HCT116 (cell line): ENCODE measurements at regions not wholly inside any gene's neighbourhood (a gene's known extent, or its start where the extent isn't known, plus 50 kb on each side); places are given as distances from the start of the nearest gene placed in this dataset.

Source experiments
- ATAC-seq: fragments of 200-7000 bp; cut with Tn5 transposase; 2 replicates; pipeline ENCODE4 v1.9.1; 2020; ENCODE audit warnings: mild to moderate bottlenecking, moderate library complexity
- BruUV-seq: library from RNA; stranded (reverse); fragments of 400-500 nt; replicated peaks from 2 replicates; lab custom pipeline; 2021; lab: Mats Ljungman, UMichigan
- CTCF ChIA-PET: fragments of 300-600 bp; sonication (Branson Sonifier 250); formaldehyde crosslinking; loops from one replicate; lab custom pipeline; 2021; ENCODE audit warnings: antibody characterized with exemption; lab: Charles Lee
- POLR2A ChIA-PET: fragments of 300-600, 350-600 bp; sonication (Branson Sonifier 250); formaldehyde crosslinking; loops from one replicate; lab custom pipeline; 2021; ENCODE audit warnings: antibody characterized with exemption; lab: Charles Lee
- RAD21 ChIA-PET, 2 experiments: fragments of 300-600 bp; sonication (Branson Sonifier 250); formaldehyde crosslinking; loops; one replicate each; lab custom pipeline; 2023; ENCODE audit warnings: low total read pairs in 2 of 2; ENCODE audit not compliant: uncharacterized antibody in 2 of 2, unreplicated experiment in 2 of 2, low non-redundant PET in 1 of 2; lab: Charles Lee
- DNase-seq: peaks from one replicate; pipeline ENCODE4 v3.0.0-alpha.2; 2010; ENCODE audit warnings: low read depth, low spot score
- H2AFZ ChIP-seq: fragments of 200-600 bp; shearing (Covaris generic), sonication (generic); 2 replicates; pipeline ENCODE4 v1.6.1; 2017; ENCODE audit warnings: low read depth, mixed run types, mixed read lengths, antibody characterized with exemption, low read length; ENCODE audit not compliant: poor library complexity, severe bottlenecking
- H3K27ac ChIP-seq: 2 replicates; pipeline ENCODE4 v1.5.1; 2012; ENCODE audit warnings: low read depth, low read length
- H3K27me3 ChIP-seq: fragments of 200-600 bp; sonication (generic); 2 replicates; pipeline ENCODE4 v1.6.1; 2016; ENCODE audit warnings: mixed run types, low read length, mixed read lengths; ENCODE audit not compliant: insufficient read depth
- H3K36me3 ChIP-seq, 2 experiments: fragments of 200-500 bp in 1 of 2; fragments of 200-600 bp in 1 of 2; sonication (Bioruptor generic) in 1 of 2; sonication (generic) in 1 of 2; 2 replicates each; pipeline versions ENCODE4 v1.5.1 to v1.6.1; 2014 to 2016; ENCODE audit warnings: low read length in 2 of 2, inconsistent platforms in 1 of 2, mixed read lengths in 1 of 2, mixed run types in 1 of 2; ENCODE audit not compliant: insufficient read depth in 2 of 2, control insufficient read depth in 1 of 2
- H3K4me1 ChIP-seq, 2 experiments: fragments of 200-600 bp in 1 of 2; sonication (generic) in 1 of 2; 2 replicates each; pipeline versions ENCODE4 v1.5.1 to v1.6.1; 2012 to 2017; ENCODE audit warnings: low read length in 2 of 2, inconsistent platforms in 1 of 2, mild to moderate bottlenecking in 1 of 2, mixed read lengths in 1 of 2, mixed run types in 1 of 2, moderate library complexity in 1 of 2; ENCODE audit not compliant: insufficient read depth in 2 of 2, control insufficient read depth in 1 of 2
- H3K4me2 ChIP-seq: fragments of 200-600 bp; sonication (generic); 2 replicates; pipeline ENCODE4 v1.6.1; 2017; ENCODE audit warnings: mixed run types, low read length, mixed read lengths
- H3K4me3 ChIP-seq, 2 experiments: fragments of 200-600 bp in 1 of 2; sonication (generic) in 1 of 2; replicated peaks in 1 of 2; 2 replicates each; pipeline ENCODE4 v1.5.1; 2011 to 2016; ENCODE audit warnings: low read length in 2 of 2, control low read depth in 1 of 2, low read depth in 1 of 2, mild to moderate bottlenecking in 1 of 2, mixed read lengths in 1 of 2, mixed run types in 1 of 2
- H3K79me2 ChIP-seq: fragments of 200-600 bp; sonication (generic); 2 replicates; pipeline ENCODE4 v1.6.1; 2017; ENCODE audit warnings: mild to moderate bottlenecking, mixed run types, low read length, moderate library complexity, mixed read lengths; ENCODE audit not compliant: insufficient read depth
- H3K9ac ChIP-seq: fragments of 200-600 bp; sonication (generic); 2 replicates; pipeline ENCODE4 v1.6.1; 2016; ENCODE audit warnings: low read length, mixed read lengths
- H3K9me2 ChIP-seq: fragments of 200-600 bp; sonication (generic), shearing (Covaris generic); 2 replicates; pipeline ENCODE4 v1.6.1; 2017; ENCODE audit warnings: mixed run types, mild to moderate bottlenecking, moderate library complexity; ENCODE audit not compliant: insufficient read depth
- H3K9me3 ChIP-seq, 2 experiments: fragments of 200-500 bp in 1 of 2; fragments of 200-600 bp in 1 of 2; sonication (Bioruptor generic) in 1 of 2; sonication (generic) in 1 of 2; 2 replicates each; pipeline ENCODE4 v1.6.1; 2014 to 2017; ENCODE audit warnings: low read length in 2 of 2, mixed read lengths in 2 of 2, inconsistent platforms in 1 of 2, low read depth in 1 of 2, mild to moderate bottlenecking in 1 of 2, mixed run types in 1 of 2, moderate library complexity in 1 of 2; ENCODE audit not compliant: control insufficient read depth in 1 of 2, insufficient read depth in 1 of 2
- H4K20me1 ChIP-seq: fragments of 200-600 bp; sonication (generic), shearing (Covaris generic); 2 replicates; pipeline ENCODE4 v1.6.1; 2017; ENCODE audit warnings: mixed run types, mild to moderate bottlenecking, moderate library complexity; ENCODE audit not compliant: insufficient read depth
- ATF3 ChIP-seq: IDR thresholded peaks from 2 replicates; pipeline ENCODE4 v1.6.1; 2012
- CBX3 ChIP-seq: IDR thresholded peaks from 2 replicates; pipeline ENCODE4 v1.6.1; 2012; ENCODE audit warnings: low read depth
- CEBPB ChIP-seq: IDR thresholded peaks from 2 replicates; pipeline ENCODE4 v1.6.1; 2012; ENCODE audit warnings: low read depth
- ELF1 ChIP-seq: IDR thresholded peaks from 2 replicates; pipeline ENCODE4 v1.6.1; 2012; ENCODE audit warnings: low read depth, borderline replicate concordance
- EZH2 ChIP-seq: fragments of 200-600 bp; sonication (generic); IDR thresholded peaks from 2 replicates; pipeline ENCODE4 v1.6.1; 2017; ENCODE audit warnings: antibody characterized with exemption, mixed run types
- POLR2A ChIP-seq: IDR thresholded peaks from 2 replicates; pipeline ENCODE4 v1.7.0; 2011; ENCODE audit warnings: borderline replicate concordance; ENCODE audit not compliant: insufficient read depth, insufficient read length; ENCODE audit errors: extremely low read depth
- POLR2AphosphoS5 ChIP-seq: IDR thresholded peaks from 2 replicates; pipeline ENCODE4 v1.6.1; 2011; ENCODE audit warnings: mild to moderate bottlenecking, low read depth, low read length, moderate library complexity
- TCF7L2 ChIP-seq: IDR thresholded peaks from 2 replicates; pipeline ENCODE4 v1.7.0; 2011; ENCODE audit warnings: borderline replicate concordance, inconsistent platforms; ENCODE audit not compliant: insufficient read depth, insufficient read length; ENCODE audit errors: extremely low read depth
- ZNF274 ChIP-seq: fragments of 200-500 bp; sonication (Bioruptor generic); IDR thresholded peaks from 2 replicates; pipeline ENCODE4 v1.6.1; 2014; ENCODE audit warnings: mild to moderate bottlenecking, low read depth, low read length, inconsistent platforms
- intact Hi-C: fragments of 100-400 bp; cut with micrococcal nuclease; formaldehyde crosslinking; loops from 2 replicates; pipeline ENCODE4 v1.10.0; 2022
- TF ChIP-seq, protein P1 (sequence below): IDR thresholded peaks from 2 replicates; pipeline ENCODE4 v1.6.1; 2012; ENCODE audit warnings: low read depth

GRCh38 chr6:119552021-119552420 lies 202.5 kb upstream of the MAN1A1 start:
- no TSS peak for BruUV-seq
- H3K4me3 ChIP-seq: no peak overlapping the region
- H3K9me2 ChIP-seq: no peaks in the 10 kb centered on the region
- H3K79me2 ChIP-seq: no peaks in the 10 kb centered on the region
- H3K27ac ChIP-seq: no peak overlapping the region
- H3K9ac ChIP-seq: no peak overlapping the region
- no peak for ATAC-seq
- no peaks in the 10 kb centered on the region for H3K4me1 ChIP-seq
- no peaks in the 10 kb centered on the region for H3K27me3 ChIP-seq
- RAD21 ChIA-PET: no interaction called here
- H3K4me2 ChIP-seq: no peak overlapping the region
- intact Hi-C loops: no loop called here
- H3K9me3 ChIP-seq: no peaks in the 10 kb centered on the region
- TF ChIP-seq CEBPB (no peak), EZH2 (no peak), TCF7L2 (no peak), ZNF274 (no peak), CBX3 (no peak), ELF1 (no peak)
- TF ChIP-seq, protein P1, sequence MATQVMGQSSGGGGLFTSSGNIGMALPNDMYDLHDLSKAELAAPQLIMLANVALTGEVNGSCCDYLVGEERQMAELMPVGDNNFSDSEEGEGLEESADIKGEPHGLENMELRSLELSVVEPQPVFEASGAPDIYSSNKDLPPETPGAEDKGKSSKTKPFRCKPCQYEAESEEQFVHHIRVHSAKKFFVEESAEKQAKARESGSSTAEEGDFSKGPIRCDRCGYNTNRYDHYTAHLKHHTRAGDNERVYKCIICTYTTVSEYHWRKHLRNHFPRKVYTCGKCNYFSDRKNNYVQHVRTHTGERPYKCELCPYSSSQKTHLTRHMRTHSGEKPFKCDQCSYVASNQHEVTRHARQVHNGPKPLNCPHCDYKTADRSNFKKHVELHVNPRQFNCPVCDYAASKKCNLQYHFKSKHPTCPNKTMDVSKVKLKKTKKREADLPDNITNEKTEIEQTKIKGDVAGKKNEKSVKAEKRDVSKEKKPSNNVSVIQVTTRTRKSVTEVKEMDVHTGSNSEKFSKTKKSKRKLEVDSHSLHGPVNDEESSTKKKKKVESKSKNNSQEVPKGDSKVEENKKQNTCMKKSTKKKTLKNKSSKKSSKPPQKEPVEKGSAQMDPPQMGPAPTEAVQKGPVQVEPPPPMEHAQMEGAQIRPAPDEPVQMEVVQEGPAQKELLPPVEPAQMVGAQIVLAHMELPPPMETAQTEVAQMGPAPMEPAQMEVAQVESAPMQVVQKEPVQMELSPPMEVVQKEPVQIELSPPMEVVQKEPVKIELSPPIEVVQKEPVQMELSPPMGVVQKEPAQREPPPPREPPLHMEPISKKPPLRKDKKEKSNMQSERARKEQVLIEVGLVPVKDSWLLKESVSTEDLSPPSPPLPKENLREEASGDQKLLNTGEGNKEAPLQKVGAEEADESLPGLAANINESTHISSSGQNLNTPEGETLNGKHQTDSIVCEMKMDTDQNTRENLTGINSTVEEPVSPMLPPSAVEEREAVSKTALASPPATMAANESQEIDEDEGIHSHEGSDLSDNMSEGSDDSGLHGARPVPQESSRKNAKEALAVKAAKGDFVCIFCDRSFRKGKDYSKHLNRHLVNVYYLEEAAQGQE: no peak
- H3K36me3 ChIP-seq: no peaks in the 10 kb centered on the region
- CTCF ChIA-PET: no interaction called here
- POLR2A ChIA-PET: no interaction called here
- H2AFZ ChIP-seq: no peak overlapping the region
- DNase-seq: no peak
- no peaks in the 10 kb centered on the region for H4K20me1 ChIP-seq

GRCh38 chr6:119547024-119547423 lies 197.5 kb upstream of the MAN1A1 start:
- intact Hi-C loops: no loop called here
- RAD21 ChIA-PET: no interaction called here
- no peak overlapping the region for H3K4me3 ChIP-seq
- H2AFZ ChIP-seq: no peak overlapping the region
- H3K27me3 ChIP-seq: no peaks in the 10 kb centered on the region
- peaks cover under 1 to 2% of the 10 kb centered on the region in 2 experiments for H3K4me1 ChIP-seq
- H3K9me3 ChIP-seq: no peaks in the 10 kb centered on the region
- POLR2A ChIA-PET: no interaction called here
- no peak for TF ChIP-seq EZH2
- TF ChIP-seq POLR2AphosphoS5: no peak
- no peak for TF ChIP-seq ATF3
- no peak for TF ChIP-seq POLR2A
- no peaks in the 10 kb centered on the region for H3K9me2 ChIP-seq
- no peaks in the 10 kb centered on the region for H3K79me2 ChIP-seq
- ATAC-seq (no peak), DNase-seq (no peak)
- no peak overlapping the region for H3K4me2 ChIP-seq
- no peaks in the 10 kb centered on the region for H3K36me3 ChIP-seq
- BruUV-seq: no TSS peak
- CTCF ChIA-PET: no interaction called here
- H3K9ac ChIP-seq: no peak overlapping the region
- no peak overlapping the region for H3K27ac ChIP-seq
- no peaks in the 10 kb centered on the region for H4K20me1 ChIP-seq
